IMR-90 (cell line): ENCODE measurements at regions not wholly inside any gene's neighbourhood (a gene's known extent, or its start where the extent isn't known, plus 50 kb on each side); places are given as distances from the start of the nearest gene placed in this dataset.

Source experiments
- ATAC-seq: fragments of 200-7000 bp; cut with Tn5 transposase; 2 replicates; pipeline ENCODE4 v1.9.1; 2020; ENCODE audit warnings: low read depth, mild to moderate bottlenecking, moderate library complexity
- BruUV-seq: library from RNA; stranded (reverse); fragments of 400-500 nt; replicated peaks from 2 replicates; lab custom pipeline; 2021; lab: Mats Ljungman, UMichigan
- CTCF ChIA-PET: fragments of 300-600 bp; formaldehyde crosslinking; extraction: SDS; loops from one replicate; lab custom pipeline; 2021; ENCODE audit warnings: antibody characterized with exemption; lab: Yijun Ruan, JAX
- POLR2A ChIA-PET: fragments of 300-600 bp; sonication (Branson Sonifier 250); formaldehyde crosslinking; loops from one replicate; lab custom pipeline; 2022; ENCODE audit warnings: antibody characterized with exemption; ENCODE audit not compliant: unreplicated experiment; lab: Charles Lee
- DNase-seq: peaks from one replicate; pipeline ENCODE4 v3.0.0; 2013
- H2AFZ ChIP-seq: replicated peaks from 2 replicates; pipeline ENCODE3; 2013; ENCODE audit warnings: low read length, mild to moderate bottlenecking; ENCODE audit not compliant: poor library complexity
- H2AK5ac ChIP-seq: 2 replicates; pipeline ENCODE4 v1.6.1; 2013; ENCODE audit warnings: low read depth, low read length, inconsistent platforms
- H2AK9ac ChIP-seq: replicated peaks from 2 replicates; pipeline ENCODE3; 2013; ENCODE audit warnings: mild to moderate bottlenecking, low read depth, low read length, moderate library complexity; ENCODE audit not compliant: poor library complexity
- H2BK120ac ChIP-seq: 2 replicates; pipeline ENCODE4 v1.6.1; 2013; ENCODE audit warnings: low read depth, low read length, inconsistent platforms
- H2BK15ac ChIP-seq: 3 replicates; pipeline ENCODE4 v1.6.1; 2013; ENCODE audit warnings: low read depth, low read length, inconsistent platforms
- H2BK20ac ChIP-seq: 2 replicates; pipeline ENCODE4 v1.6.1; 2013; ENCODE audit warnings: low read depth, mild to moderate bottlenecking, inconsistent platforms, low read length, moderate library complexity
- H2BK5ac ChIP-seq: 2 replicates; pipeline ENCODE4 v1.6.1; 2013; ENCODE audit warnings: mild to moderate bottlenecking, low read depth, low read length, inconsistent platforms; ENCODE audit not compliant: poor library complexity, severe bottlenecking
- H3K14ac ChIP-seq: replicated peaks from 2 replicates; pipeline ENCODE4 v1.6.1; 2013; ENCODE audit warnings: low read depth, low read length, inconsistent platforms
- H3K18ac ChIP-seq: 2 replicates; pipeline ENCODE4 v1.6.1; 2013; ENCODE audit warnings: low read depth, low read length, control low read depth
- H3K23ac ChIP-seq: 2 replicates; pipeline ENCODE4 v1.6.1; 2013; ENCODE audit warnings: low read depth, low read length, inconsistent platforms
- H3K27ac ChIP-seq: 2 replicates; pipeline ENCODE4 v1.5.1; 2013; ENCODE audit warnings: mild to moderate bottlenecking, control low read depth, low read length; ENCODE audit not compliant: insufficient read depth
- H3K27me3 ChIP-seq: 2 replicates; pipeline ENCODE4 v1.6.1; 2013; ENCODE audit warnings: low read length; ENCODE audit not compliant: control insufficient read depth, insufficient read depth
- H3K36me3 ChIP-seq: 2 replicates; pipeline ENCODE4 v1.6.1; 2013; ENCODE audit warnings: low read length, mixed read lengths; ENCODE audit not compliant: control insufficient read depth, insufficient read depth
- H3K4ac ChIP-seq: 2 replicates; pipeline ENCODE4 v1.6.1; 2013; ENCODE audit warnings: low read depth, low read length, inconsistent platforms
- H3K4me1 ChIP-seq: 2 replicates; pipeline ENCODE4 v1.6.1; 2013; ENCODE audit warnings: low read length, mixed read lengths; ENCODE audit not compliant: control insufficient read depth, insufficient read depth
- H3K4me2 ChIP-seq: 2 replicates; pipeline ENCODE4 v1.6.1; 2013; ENCODE audit warnings: low read depth, mild to moderate bottlenecking, control low read depth, low read length, moderate library complexity
- H3K4me3 ChIP-seq: 2 replicates; pipeline ENCODE4 v1.5.1; 2013; ENCODE audit warnings: low read depth, mild to moderate bottlenecking, control low read depth, low read length, moderate library complexity; ENCODE audit not compliant: insufficient read depth
- H3K56ac ChIP-seq: 2 replicates; pipeline ENCODE4 v1.6.1; 2013; ENCODE audit warnings: low read length, inconsistent platforms; ENCODE audit not compliant: insufficient read depth; ENCODE audit errors: extremely low read depth
- H3K79me1 ChIP-seq, 2 experiments: 2 replicates each; pipeline ENCODE4 v1.6.1; 2013; ENCODE audit warnings: low read length in 2 of 2, inconsistent platforms in 1 of 2, low read depth in 1 of 2
- H3K9ac ChIP-seq: 2 replicates; pipeline ENCODE4 v1.6.1; 2013; ENCODE audit warnings: low read depth, low read length, control low read depth
- H3K9me1 ChIP-seq: 2 replicates; pipeline ENCODE4 v1.6.1; 2013; ENCODE audit warnings: low read length, inconsistent platforms; ENCODE audit not compliant: insufficient read depth
- H3K9me3 ChIP-seq: 2 replicates; pipeline ENCODE4 v1.6.1; 2013; ENCODE audit warnings: low read length; ENCODE audit not compliant: control insufficient read depth, insufficient read depth
- H4K20me1 ChIP-seq: 2 replicates; pipeline ENCODE4 v1.6.1; 2013; ENCODE audit warnings: low read length, inconsistent platforms; ENCODE audit not compliant: insufficient read depth
- H4K5ac ChIP-seq: 2 replicates; pipeline ENCODE4 v1.6.1; 2013; ENCODE audit warnings: mild to moderate bottlenecking, low read depth, low read length, control low read depth
- H4K8ac ChIP-seq, 2 experiments: 2 replicates each; pipeline ENCODE4 v1.6.1; 2013; ENCODE audit warnings: low read depth in 2 of 2, low read length in 2 of 2, control low read depth in 1 of 2, inconsistent platforms in 1 of 2
- H4K91ac ChIP-seq: 2 replicates; pipeline ENCODE4 v1.6.1; 2013; ENCODE audit warnings: low read depth, low read length, inconsistent platforms; ENCODE audit not compliant: insufficient read depth
- BHLHE40 ChIP-seq: fragments of 150-350 bp; IDR thresholded peaks from 2 replicates; pipeline ENCODE4 v1.6.1; 2016; ENCODE audit warnings: mild to moderate bottlenecking, low read depth, low read length
- CEBPB ChIP-seq: IDR thresholded peaks from 2 replicates; pipeline ENCODE4 v1.6.1; 2012; ENCODE audit warnings: low read depth, low read length, improper control_type of control experiment
- CHD1 ChIP-seq: IDR thresholded peaks from 2 replicates; pipeline ENCODE4 v1.6.1; 2012; ENCODE audit warnings: low read depth, low read length, improper control_type of control experiment
- FOS ChIP-seq: fragments of 150-350 bp; IDR thresholded peaks from 2 replicates; pipeline ENCODE4 v1.6.1; 2016; ENCODE audit warnings: low read depth, low read length
- MAFK ChIP-seq: IDR thresholded peaks from 2 replicates; pipeline ENCODE4 v1.6.1; 2012; ENCODE audit warnings: low read depth, low read length, improper control_type of control experiment
- MAZ ChIP-seq: IDR thresholded peaks from 2 replicates; pipeline ENCODE4 v1.6.1; 2012; ENCODE audit warnings: low read depth, mild to moderate bottlenecking, low read length, improper control_type of control experiment, moderate library complexity, borderline replicate concordance
- MXI1 ChIP-seq: IDR thresholded peaks from 2 replicates; pipeline ENCODE4 v1.6.1; 2012; ENCODE audit warnings: low read depth, mild to moderate bottlenecking, low read length, moderate library complexity, borderline replicate concordance
- POLR2A ChIP-seq: IDR thresholded peaks from 2 replicates; pipeline ENCODE4 v1.6.1; 2012; ENCODE audit warnings: mild to moderate bottlenecking, low read depth, low read length
- RAD21 ChIP-seq: IDR thresholded peaks from 2 replicates; pipeline ENCODE4 v1.6.1; 2012; ENCODE audit warnings: low read length, improper control_type of control experiment
- RCOR1 ChIP-seq: IDR thresholded peaks from 2 replicates; pipeline ENCODE4 v1.6.1; 2012; ENCODE audit warnings: mild to moderate bottlenecking, low read length, improper control_type of control experiment; ENCODE audit not compliant: insufficient replicate concordance
- RFX5 ChIP-seq: IDR thresholded peaks from 2 replicates; pipeline ENCODE4 v1.8.0; 2012; ENCODE audit warnings: low read depth, mild to moderate bottlenecking, low read length, moderate library complexity
- SMC3 ChIP-seq: fragments of 150-350 bp; IDR thresholded peaks from 2 replicates; pipeline ENCODE4 v1.6.1; 2016; ENCODE audit warnings: low read depth, mild to moderate bottlenecking, antibody characterized with exemption, low read length, moderate library complexity
- USF2 ChIP-seq: fragments of 150-350 bp; IDR thresholded peaks from 2 replicates; pipeline ENCODE4 v1.6.1; 2017; ENCODE audit warnings: mild to moderate bottlenecking, antibody characterized with exemption, low read length, low read depth
- WGBS, 2 experiments: methylation state at CpG; one replicate each; pipeline versions ENCODE4 v1.1.5 to v1.1.7; 2013; ENCODE audit warnings: missing lambda C conversion rate in 2 of 2; ENCODE audit not compliant: insufficient read length in 1 of 2; ENCODE audit errors: extremely low coverage in 2 of 2; 5-methylcytosine and 5-hydroxymethylcytosine counted together
- dilution Hi-C: fragments of 300-500 bp; cut with HindIII; formaldehyde crosslinking; loops from one replicate; pipeline ENCODE4 v1.14.3; 2018; ENCODE audit warnings: low sequenced_read_pairs; ENCODE audit not compliant: unreplicated experiment
- in situ Hi-C: fragments of 300-500 bp; cut with MboI; formaldehyde crosslinking; loops from 3 replicates; pipeline ENCODE4 v1.14.3; 2019; ENCODE audit warnings: low sequenced_read_pairs, inconsistent platforms, mixed read lengths
- intact Hi-C: fragments of 100-400 bp; cut with micrococcal nuclease; formaldehyde crosslinking; loops from 2 replicates; pipeline ENCODE4 v1.10.0; 2022
- TF ChIP-seq, protein P1 (sequence below): fragments of 150-350 bp; IDR thresholded peaks from 2 replicates; pipeline ENCODE4 v1.6.1; 2016; ENCODE audit warnings: low read depth, mild to moderate bottlenecking, low read length, moderate library complexity, borderline replicate concordance
- TF ChIP-seq, protein P2 (sequence below): conservative IDR thresholded peaks from 2 replicates; pipeline ENCODE4 v1.5.1; 2012; ENCODE audit warnings: mild to moderate bottlenecking, low read depth, low read length, improper control_type of control experiment

DNA sequence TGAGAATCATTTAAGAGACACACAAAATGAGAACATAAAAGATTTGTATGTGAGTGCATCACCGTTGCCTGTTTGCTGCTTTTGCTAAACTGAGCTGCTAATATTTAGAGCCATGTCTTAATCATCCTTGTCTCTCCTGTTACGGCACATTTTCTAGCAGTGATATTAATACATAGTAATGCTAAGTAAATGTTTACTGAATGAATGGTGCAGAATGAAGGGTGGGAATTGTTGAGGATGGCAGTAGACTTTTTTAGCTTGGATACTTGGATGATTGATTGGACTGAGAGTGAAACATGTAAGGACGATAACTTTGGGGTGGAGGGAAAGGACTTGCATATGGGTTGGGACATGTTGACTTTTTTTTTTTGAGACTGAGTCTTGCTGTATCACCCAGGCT, 102.3 kb upstream of the ABCA1 start:
- DNase-seq: no peak
- H2BK15ac ChIP-seq: no peak overlapping the region
- dilution Hi-C loops (no loop called here), in situ Hi-C loops (no loop called here), intact Hi-C loops (no loop called here)
- no peaks in the 10 kb centered on the region for H3K27me3 ChIP-seq
- no peak overlapping the region for H3K23ac ChIP-seq
- no peak overlapping the region for H2AFZ ChIP-seq
- no peaks in the 10 kb centered on the region for H3K9me3 ChIP-seq
- WGBS, 2 experiments: no CpG with 5 or more reads among the region's 3 CpGs
- no TSS peak for BruUV-seq
- CTCF ChIA-PET: interaction anchor here (0.6 kb wide), 1 partner anchor 415 kb away, joined by 3 read pairs; no protein-coding TSS in a partner anchor
- no peak overlapping the region for H3K27ac ChIP-seq
- H3K4me2 ChIP-seq: no peak overlapping the region
- no peaks in the 10 kb centered on the region; the same call in 1 of the 2 replicates for H3K4me1 ChIP-seq
- no peak overlapping the region for H2BK5ac ChIP-seq
- no peak overlapping the region for H3K18ac ChIP-seq
- no peak overlapping the region for H4K91ac ChIP-seq
- no peak for ATAC-seq
- no peak for TF ChIP-seq CEBPB
- TF ChIP-seq RCOR1: no peak
- no peak for TF ChIP-seq POLR2A
- no peak for TF ChIP-seq CHD1
- TF ChIP-seq SMC3: no peak
- TF ChIP-seq RAD21: no peak
- TF ChIP-seq FOS: no peak
- no peak for TF ChIP-seq MAZ
- no peak for TF ChIP-seq BHLHE40
- TF ChIP-seq, protein P1, sequence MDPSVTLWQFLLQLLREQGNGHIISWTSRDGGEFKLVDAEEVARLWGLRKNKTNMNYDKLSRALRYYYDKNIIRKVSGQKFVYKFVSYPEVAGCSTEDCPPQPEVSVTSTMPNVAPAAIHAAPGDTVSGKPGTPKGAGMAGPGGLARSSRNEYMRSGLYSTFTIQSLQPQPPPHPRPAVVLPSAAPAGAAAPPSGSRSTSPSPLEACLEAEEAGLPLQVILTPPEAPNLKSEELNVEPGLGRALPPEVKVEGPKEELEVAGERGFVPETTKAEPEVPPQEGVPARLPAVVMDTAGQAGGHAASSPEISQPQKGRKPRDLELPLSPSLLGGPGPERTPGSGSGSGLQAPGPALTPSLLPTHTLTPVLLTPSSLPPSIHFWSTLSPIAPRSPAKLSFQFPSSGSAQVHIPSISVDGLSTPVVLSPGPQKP: no peak
- TF ChIP-seq, protein P2, sequence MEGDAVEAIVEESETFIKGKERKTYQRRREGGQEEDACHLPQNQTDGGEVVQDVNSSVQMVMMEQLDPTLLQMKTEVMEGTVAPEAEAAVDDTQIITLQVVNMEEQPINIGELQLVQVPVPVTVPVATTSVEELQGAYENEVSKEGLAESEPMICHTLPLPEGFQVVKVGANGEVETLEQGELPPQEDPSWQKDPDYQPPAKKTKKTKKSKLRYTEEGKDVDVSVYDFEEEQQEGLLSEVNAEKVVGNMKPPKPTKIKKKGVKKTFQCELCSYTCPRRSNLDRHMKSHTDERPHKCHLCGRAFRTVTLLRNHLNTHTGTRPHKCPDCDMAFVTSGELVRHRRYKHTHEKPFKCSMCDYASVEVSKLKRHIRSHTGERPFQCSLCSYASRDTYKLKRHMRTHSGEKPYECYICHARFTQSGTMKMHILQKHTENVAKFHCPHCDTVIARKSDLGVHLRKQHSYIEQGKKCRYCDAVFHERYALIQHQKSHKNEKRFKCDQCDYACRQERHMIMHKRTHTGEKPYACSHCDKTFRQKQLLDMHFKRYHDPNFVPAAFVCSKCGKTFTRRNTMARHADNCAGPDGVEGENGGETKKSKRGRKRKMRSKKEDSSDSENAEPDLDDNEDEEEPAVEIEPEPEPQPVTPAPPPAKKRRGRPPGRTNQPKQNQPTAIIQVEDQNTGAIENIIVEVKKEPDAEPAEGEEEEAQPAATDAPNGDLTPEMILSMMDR: no peak
- no peak for TF ChIP-seq MXI1
- no peak for TF ChIP-seq RFX5
- no peak for TF ChIP-seq USF2
- no peak for TF ChIP-seq MAFK
- H3K9ac ChIP-seq: no peak overlapping the region
- H3K9me1 ChIP-seq: no peaks in the 10 kb centered on the region
- no peak overlapping the region for H2AK5ac ChIP-seq
- POLR2A ChIA-PET: no interaction called here
- H2BK20ac ChIP-seq: no peak overlapping the region
- no peaks in the 10 kb centered on the region for H3K36me3 ChIP-seq
- H3K14ac ChIP-seq: no peak overlapping the region
- no peak overlapping the region for H2AK9ac ChIP-seq
- no peak overlapping the region for H3K4me3 ChIP-seq
- H4K20me1 ChIP-seq: no peaks in the 10 kb centered on the region
- no peak overlapping the region for H3K56ac ChIP-seq
- H3K4ac ChIP-seq: no peak overlapping the region
- H2BK120ac ChIP-seq: no peak overlapping the region
- H3K79me1 ChIP-seq: no peaks in the 10 kb centered on the region
- H4K8ac ChIP-seq: no peak overlapping the region
- H4K5ac ChIP-seq: no peak overlapping the region
